Calu3 (cell line): ENCODE measurements at regions not wholly inside any gene's neighbourhood (a gene's known extent, or its start where the extent isn't known, plus 50 kb on each side); places are given as distances from the start of the nearest gene placed in this dataset.

Experiments used
- BruUV-seq: library from RNA; stranded (reverse); fragments of 400-500 nt; replicated peaks from 2 replicates; lab custom pipeline; 2021; lab: Mats Ljungman, UMichigan
- CTCF ChIA-PET: fragments of 300-600 bp; sonication (Branson Sonifier 250); formaldehyde crosslinking; loops from one replicate; lab custom pipeline; 2022; ENCODE audit warnings: antibody characterized with exemption; lab: Charles Lee
- DNase-seq: peaks from one replicate; pipeline ENCODE4 v3.0.0; 2022
- H3K27ac Mint-ChIP-seq: one replicate; pipeline ENCODE4 v1.8.0; 2022; ENCODE audit warnings: mixed read lengths; ENCODE audit not compliant: unreplicated experiment
- H3K27me3 Mint-ChIP-seq: one replicate; pipeline ENCODE4 v1.8.0; 2022; ENCODE audit warnings: mixed read lengths; ENCODE audit not compliant: unreplicated experiment
- H3K36me3 Mint-ChIP-seq: one replicate; pipeline ENCODE4 v1.8.0; 2022; ENCODE audit warnings: mild to moderate bottlenecking, moderate library complexity, mixed read lengths; ENCODE audit not compliant: insufficient read depth, unreplicated experiment
- H3K4me1 Mint-ChIP-seq: one replicate; pipeline ENCODE4 v1.8.0; 2022; ENCODE audit warnings: mild to moderate bottlenecking, low read depth, mixed read lengths; ENCODE audit not compliant: unreplicated experiment
- H3K4me3 Mint-ChIP-seq: one replicate; pipeline ENCODE4 v1.8.0; 2022; ENCODE audit warnings: mild to moderate bottlenecking, low read depth, moderate library complexity, mixed read lengths; ENCODE audit not compliant: unreplicated experiment
- H3K9me3 Mint-ChIP-seq: one replicate; pipeline ENCODE4 v1.8.0; 2022; ENCODE audit warnings: low read depth, mixed read lengths; ENCODE audit not compliant: unreplicated experiment
- intact Hi-C: fragments of 100-400 bp; cut with micrococcal nuclease; formaldehyde crosslinking; loops from one replicate; pipeline ENCODE4 v1.10.0; 2022; ENCODE audit not compliant: unreplicated experiment
- TF ChIP-seq, protein P1 (sequence below): fragments of 200-600 bp; IDR thresholded peaks from one replicate; pipeline ENCODE4 v1.8.0; 2022; ENCODE audit warnings: antibody characterized with exemption; ENCODE audit not compliant: unreplicated experiment

DNA sequence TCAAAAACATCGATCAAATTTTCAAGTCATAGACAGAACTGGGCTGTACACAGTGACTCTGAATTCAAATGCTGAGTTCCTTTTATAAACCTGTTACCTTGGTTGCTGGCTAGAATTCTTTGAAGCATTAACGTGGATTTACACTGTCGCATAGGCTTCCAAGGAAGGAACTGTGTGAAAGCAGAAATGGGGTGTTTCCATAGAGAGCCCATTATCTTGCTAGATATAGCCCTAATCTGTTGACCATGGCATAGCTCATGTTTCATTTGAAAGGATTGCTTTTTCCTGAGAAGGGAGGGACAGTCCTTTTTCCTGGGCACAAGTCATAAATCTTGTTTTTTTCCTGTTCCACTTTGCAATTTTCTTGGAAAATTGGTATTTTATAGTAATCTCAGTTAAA lies 73.8 kb upstream of the NEUROD1 start:
- H3K27ac Mint-ChIP-seq, result no peak overlapping the region
- CTCF ChIA-PET, result interaction anchor here (1.0 kb wide), 1 partner anchor 12 kb away, joined by 3 read pairs; no protein-coding TSS in a partner anchor
- peaks cover 4% of the 10 kb centered on the region for H3K36me3 Mint-ChIP-seq
- DNase-seq, result no peak
- no peaks in the 10 kb centered on the region for H3K27me3 Mint-ChIP-seq
- TF ChIP-seq, protein P1, sequence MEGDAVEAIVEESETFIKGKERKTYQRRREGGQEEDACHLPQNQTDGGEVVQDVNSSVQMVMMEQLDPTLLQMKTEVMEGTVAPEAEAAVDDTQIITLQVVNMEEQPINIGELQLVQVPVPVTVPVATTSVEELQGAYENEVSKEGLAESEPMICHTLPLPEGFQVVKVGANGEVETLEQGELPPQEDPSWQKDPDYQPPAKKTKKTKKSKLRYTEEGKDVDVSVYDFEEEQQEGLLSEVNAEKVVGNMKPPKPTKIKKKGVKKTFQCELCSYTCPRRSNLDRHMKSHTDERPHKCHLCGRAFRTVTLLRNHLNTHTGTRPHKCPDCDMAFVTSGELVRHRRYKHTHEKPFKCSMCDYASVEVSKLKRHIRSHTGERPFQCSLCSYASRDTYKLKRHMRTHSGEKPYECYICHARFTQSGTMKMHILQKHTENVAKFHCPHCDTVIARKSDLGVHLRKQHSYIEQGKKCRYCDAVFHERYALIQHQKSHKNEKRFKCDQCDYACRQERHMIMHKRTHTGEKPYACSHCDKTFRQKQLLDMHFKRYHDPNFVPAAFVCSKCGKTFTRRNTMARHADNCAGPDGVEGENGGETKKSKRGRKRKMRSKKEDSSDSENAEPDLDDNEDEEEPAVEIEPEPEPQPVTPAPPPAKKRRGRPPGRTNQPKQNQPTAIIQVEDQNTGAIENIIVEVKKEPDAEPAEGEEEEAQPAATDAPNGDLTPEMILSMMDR, result no peak
- no TSS peak for BruUV-seq
- peaks cover 2% of the 10 kb centered on the region for H3K9me3 Mint-ChIP-seq
- intact Hi-C loops, result no loop called here
- no peak overlapping the region for H3K4me3 Mint-ChIP-seq
- H3K4me1 Mint-ChIP-seq, result peaks cover 34% of the 10 kb centered on the region

GRCh38 chr2:181755181-181755580 lies 74.9 kb upstream of the NEUROD1 start:
- Mint-ChIP-seq H3K4me1 (peaks cover 34% of the 10 kb centered on the region), H3K27me3 (no peaks in the 10 kb centered on the region), H3K9me3 (no peaks in the 10 kb centered on the region), H3K4me3 (no peak overlapping the region), H3K36me3 (peaks cover 6% of the 10 kb centered on the region), H3K27ac (no peak overlapping the region)
- DNase-seq, result no peak
- no TSS peak for BruUV-seq
- intact Hi-C loops, result no loop called here
- CTCF ChIA-PET, result interaction anchor here (1.0 kb wide), 1 partner anchor 11 kb away, joined by 3 read pairs; no protein-coding TSS in a partner anchor
- TF ChIP-seq, protein P1, result no peak

DNA sequence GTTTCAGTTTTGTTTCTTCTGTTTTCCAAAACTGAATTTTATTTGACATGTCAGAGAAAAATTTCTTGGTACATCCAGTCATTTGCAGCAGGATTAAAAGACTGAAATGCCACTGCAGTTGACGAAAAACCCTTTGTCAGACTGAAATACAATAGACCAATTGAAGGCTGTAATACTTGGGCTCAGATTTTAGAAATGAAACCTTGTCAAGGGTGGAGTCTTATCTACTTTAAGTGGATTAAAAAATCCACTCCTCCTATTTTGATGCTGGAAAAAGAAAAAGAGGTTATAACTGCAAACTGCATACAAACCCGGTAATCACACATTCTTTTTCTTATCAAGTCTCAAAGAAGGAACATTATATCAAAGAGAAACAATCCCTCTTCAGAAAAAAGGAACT lies 80.2 kb upstream of the NEUROD1 start:
- Mint-ChIP-seq H3K27ac (no peak overlapping the region), H3K36me3 (peaks cover 11% of the 10 kb centered on the region), H3K27me3 (no peaks in the 10 kb centered on the region), H3K4me1 (peaks cover 2% of the 10 kb centered on the region), H3K9me3 (no peaks in the 10 kb centered on the region), H3K4me3 (no peak overlapping the region)
- no TSS peak for BruUV-seq
- DNase-seq, result no peak
- intact Hi-C loops, result no loop called here
- TF ChIP-seq, protein P1, result no peak
- CTCF ChIA-PET, result no interaction called here

DNA sequence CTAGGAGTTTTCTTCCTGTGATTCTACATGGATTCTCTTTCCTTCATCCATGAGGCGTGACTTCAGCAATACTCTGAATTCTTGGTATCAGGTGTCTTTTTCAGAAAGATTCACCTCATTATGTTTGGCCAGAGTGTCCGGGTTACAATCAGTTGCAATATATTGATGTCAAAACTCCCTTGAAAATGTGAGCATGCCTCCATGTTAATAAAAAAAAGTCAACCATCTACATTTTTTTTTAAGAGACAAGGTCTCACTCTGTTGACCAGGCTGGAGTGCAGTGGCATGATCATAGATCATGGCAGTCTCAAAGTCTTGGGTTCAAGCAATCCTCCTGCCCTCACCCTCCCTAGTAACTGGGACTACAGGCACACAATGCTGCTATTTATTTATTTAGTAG lies 80.9 kb upstream of the NEUROD1 start:
- Mint-ChIP-seq H3K4me3 (no peak overlapping the region), H3K27ac (no peak overlapping the region), H3K27me3 (no peaks in the 10 kb centered on the region), H3K9me3 (no peaks in the 10 kb centered on the region), H3K36me3 (peaks cover 11% of the 10 kb centered on the region), H3K4me1 (peaks cover 8% of the 10 kb centered on the region)
- no peak for DNase-seq
- intact Hi-C loops, result no loop called here
- CTCF ChIA-PET, result no interaction called here
- TF ChIP-seq, protein P1, result no peak
- BruUV-seq, result no TSS peak
